ENCODE measurements at regions not wholly inside any gene's neighbourhood (a gene's known extent, or its start where the extent isn't known, plus 50 kb on each side); places are given as distances from the start of the nearest gene placed in this dataset.

DNA sequence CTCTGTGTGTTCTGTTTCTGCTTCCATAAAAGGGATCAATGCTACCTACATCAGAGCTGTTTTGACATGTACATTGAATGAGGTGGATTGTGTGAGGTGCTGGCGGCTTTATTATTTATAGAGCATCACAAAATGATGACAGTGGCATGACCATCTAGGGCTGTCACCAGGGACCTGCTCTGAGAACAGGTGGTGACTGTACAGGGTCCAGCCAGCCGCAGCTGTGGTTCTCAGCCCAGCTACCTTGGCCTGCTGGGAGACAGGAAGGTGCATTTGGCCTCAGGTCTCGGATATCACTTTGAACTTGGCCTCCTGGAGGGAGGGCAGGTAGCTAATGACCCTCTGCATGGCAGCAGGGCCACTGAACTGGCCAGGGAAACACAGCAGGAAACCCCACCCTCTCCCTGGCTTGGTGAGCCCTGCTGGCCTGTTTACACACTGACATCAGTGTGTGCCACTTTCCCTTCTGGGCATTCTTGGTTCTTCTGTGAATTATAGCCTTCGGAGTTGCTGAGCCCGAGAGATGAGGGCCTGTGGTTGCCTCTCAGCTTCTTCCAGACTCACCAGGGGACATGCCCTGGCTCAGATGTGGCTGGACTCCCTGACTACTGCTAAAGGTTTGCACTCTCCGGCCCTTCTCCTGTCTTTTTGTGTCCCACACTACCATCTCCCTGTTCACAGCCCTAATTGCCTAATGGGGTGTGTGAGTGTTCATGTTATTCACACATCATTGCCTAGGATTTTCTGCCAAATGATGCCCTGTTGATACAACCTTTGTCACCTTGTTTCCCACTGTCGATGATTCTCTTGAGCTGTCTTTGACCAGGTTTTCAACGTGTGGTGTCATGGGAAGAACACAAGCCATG is 109.2 kb upstream of the RAB12 start:
- Histone ChIP-seq H3K9me3 (ENCODE audit: control insufficient read depth, insufficient read depth, low read length) (no peaks in the 10 kb centered on the region), H3K36me3 (ENCODE audit: control insufficient read depth, insufficient read depth, low read length) (no peaks in the 10 kb centered on the region), H3K4me1 (ENCODE audit: control insufficient read depth, insufficient read depth, low read length) (peaks cover 3% of the 10 kb centered on the region; the same call in 1 of the 2 replicates), H3K4me3 (ENCODE audit: low read length) (no peak overlapping the region), H3K27me3 (ENCODE audit: control insufficient read depth, insufficient read depth, low read length) (no peaks in the 10 kb centered on the region), H3K27ac (ENCODE audit: low read length) (no peak overlapping the region)
- WGBS (ENCODE audit: insufficient coverage, insufficient read length), result no CpG with 5 or more reads among the region's 8 CpGs
- DNase-seq (ENCODE audit: low read depth, low spot score), result no peak

DNA sequence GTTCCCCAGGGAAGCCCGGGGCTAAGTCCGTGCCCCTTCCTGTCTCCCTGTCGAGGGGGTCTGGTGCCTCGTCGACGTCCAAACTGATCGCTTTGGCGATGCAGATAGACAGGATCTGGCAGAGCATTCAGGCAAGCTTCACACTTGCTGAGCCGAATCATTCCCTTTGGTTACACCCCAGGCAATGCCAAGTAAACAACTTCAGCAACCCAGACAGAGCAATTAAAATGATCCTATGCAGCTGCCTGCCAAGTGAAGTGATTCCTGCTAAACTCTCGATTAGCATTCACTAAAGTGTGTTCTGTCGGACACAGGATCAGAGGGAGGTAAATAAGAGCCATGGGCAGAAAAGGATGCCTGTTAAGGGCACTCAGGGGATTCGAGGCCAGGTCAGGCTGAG is 108.2 kb upstream of the RAB12 start:
- no CpG with 5 or more reads among the region's 12 CpGs for WGBS (ENCODE audit: insufficient coverage, insufficient read length)
- DNase-seq (ENCODE audit: low read depth, low spot score), result no peak

DNA sequence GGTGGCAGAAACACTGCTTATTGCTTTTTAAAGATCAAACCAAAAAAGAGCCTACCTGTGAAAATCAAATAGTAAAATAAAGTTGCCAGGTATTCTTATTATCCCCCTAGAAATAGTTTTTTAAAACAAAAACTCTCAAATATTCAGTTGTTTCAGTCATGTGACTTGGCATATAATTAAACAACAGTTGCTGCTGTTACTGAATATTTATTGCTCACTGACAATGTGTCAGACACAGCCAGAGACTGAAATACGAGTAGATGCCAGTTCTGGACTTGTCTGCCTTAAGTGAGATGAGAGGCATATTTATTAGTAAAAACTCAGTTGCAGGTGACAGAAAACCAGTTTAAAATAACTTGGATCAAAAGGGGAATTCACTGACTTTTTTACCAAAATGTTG is 106.0 kb upstream of the RAB12 start:
- Histone ChIP-seq H3K36me3 (ENCODE audit: control insufficient read depth, insufficient read depth, low read length) (no peaks in the 10 kb centered on the region), H3K4me3 (ENCODE audit: low read length) (no peak overlapping the region), H3K9me3 (ENCODE audit: control insufficient read depth, insufficient read depth, low read length) (no peaks in the 10 kb centered on the region), H3K27ac (ENCODE audit: low read length) (no peak overlapping the region), H3K4me1 (ENCODE audit: control insufficient read depth, insufficient read depth, low read length) (no peaks in the 10 kb centered on the region), H3K27me3 (ENCODE audit: control insufficient read depth, insufficient read depth, low read length) (no peaks in the 10 kb centered on the region)
- DNase-seq (ENCODE audit: low read depth, low spot score), result no peak
- WGBS (ENCODE audit: insufficient coverage, insufficient read length), result no CpG with 5 or more reads among the region's 1 CpG

More for the DNA sequence above, 108.2 kb upstream of the RAB12 start:
- peaks cover 2% of the 10 kb centered on the region; the same call in 1 of the 2 replicates for H3K4me1 ChIP-seq (ENCODE audit: control insufficient read depth, insufficient read depth, low read length)
- no peaks in the 10 kb centered on the region for H3K27me3 ChIP-seq (ENCODE audit: control insufficient read depth, insufficient read depth, low read length)
- H3K36me3 ChIP-seq (ENCODE audit: control insufficient read depth, insufficient read depth, low read length), result no peaks in the 10 kb centered on the region
- no peaks in the 10 kb centered on the region for H3K9me3 ChIP-seq (ENCODE audit: control insufficient read depth, insufficient read depth, low read length)
- H3K4me3 ChIP-seq (ENCODE audit: low read length), result no peak overlapping the region
- no peak overlapping the region for H3K27ac ChIP-seq (ENCODE audit: low read length)

DNA sequence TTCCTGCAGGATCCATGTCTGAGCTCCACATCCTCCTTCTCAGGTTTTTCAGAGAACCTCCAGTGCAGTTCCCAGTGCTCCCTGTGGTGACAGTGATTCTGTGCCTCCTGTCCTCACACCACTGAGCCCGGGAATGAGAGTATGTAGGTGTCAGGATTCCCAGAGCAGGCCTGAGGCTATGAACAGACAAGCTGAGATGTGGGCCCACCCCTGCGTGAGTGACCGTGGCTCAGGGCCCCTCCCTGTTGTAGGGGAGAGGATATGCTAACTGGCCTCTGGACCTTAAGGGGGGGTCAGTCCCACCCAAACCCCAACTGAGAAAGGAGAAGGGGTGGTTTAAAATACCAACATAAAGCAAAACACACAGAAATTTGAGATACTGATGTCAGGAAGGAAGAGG is 104.8 kb upstream of the RAB12 start:
- no peak for DNase-seq (ENCODE audit: low read depth, low spot score)
- H3K36me3 ChIP-seq (ENCODE audit: control insufficient read depth, insufficient read depth, low read length), result no peaks in the 10 kb centered on the region
- no peak overlapping the region for H3K4me3 ChIP-seq (ENCODE audit: low read length)
- no CpG with 5 or more reads among the region's 3 CpGs for WGBS (ENCODE audit: insufficient coverage, insufficient read length)
- no peaks in the 10 kb centered on the region for H3K27me3 ChIP-seq (ENCODE audit: control insufficient read depth, insufficient read depth, low read length)
- no peaks in the 10 kb centered on the region for H3K9me3 ChIP-seq (ENCODE audit: control insufficient read depth, insufficient read depth, low read length)
- H3K27ac ChIP-seq (ENCODE audit: low read length), result no peak overlapping the region
- no peaks in the 10 kb centered on the region for H3K4me1 ChIP-seq (ENCODE audit: control insufficient read depth, insufficient read depth, low read length)

DNA sequence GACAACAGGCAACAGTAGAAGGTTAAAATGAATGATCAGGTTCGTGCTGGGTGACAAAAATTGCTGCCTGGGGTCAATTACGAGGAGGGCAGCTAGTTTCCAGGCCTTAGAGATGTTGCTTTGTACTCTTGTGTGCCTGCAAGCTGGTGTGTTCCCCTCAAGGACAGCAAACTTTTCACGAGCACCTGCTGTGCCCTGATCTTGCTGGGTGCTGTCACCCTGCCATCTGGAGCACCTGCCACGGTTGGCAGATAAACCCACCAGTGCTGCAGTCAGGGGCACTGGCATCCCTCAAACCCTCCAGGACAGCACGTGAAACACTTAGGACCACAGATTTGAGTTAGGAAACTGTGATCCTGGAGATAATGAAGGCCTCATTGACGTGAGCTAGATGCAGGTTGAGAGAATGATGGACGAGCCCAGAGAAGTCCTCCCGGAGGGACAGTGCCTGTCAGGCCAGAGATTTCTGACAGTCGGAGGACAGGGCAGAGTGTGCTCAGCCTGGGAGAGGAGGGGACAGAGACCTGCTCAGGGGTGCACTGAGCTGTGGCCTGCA is 104.3 kb upstream of the RAB12 start:
- no peaks in the 10 kb centered on the region for H3K4me1 ChIP-seq (ENCODE audit: control insufficient read depth, insufficient read depth, low read length)
- no peak overlapping the region for H3K27ac ChIP-seq (ENCODE audit: low read length)
- H3K36me3 ChIP-seq (ENCODE audit: control insufficient read depth, insufficient read depth, low read length), result no peaks in the 10 kb centered on the region
- H3K9me3 ChIP-seq (ENCODE audit: control insufficient read depth, insufficient read depth, low read length), result no peaks in the 10 kb centered on the region
- no peak overlapping the region for H3K4me3 ChIP-seq (ENCODE audit: low read length)
- DNase-seq (ENCODE audit: low read depth, low spot score), result no peak
- WGBS (ENCODE audit: insufficient coverage, insufficient read length), result no CpG with 5 or more reads among the region's 9 CpGs
- no peaks in the 10 kb centered on the region for H3K27me3 ChIP-seq (ENCODE audit: control insufficient read depth, insufficient read depth, low read length)

DNA sequence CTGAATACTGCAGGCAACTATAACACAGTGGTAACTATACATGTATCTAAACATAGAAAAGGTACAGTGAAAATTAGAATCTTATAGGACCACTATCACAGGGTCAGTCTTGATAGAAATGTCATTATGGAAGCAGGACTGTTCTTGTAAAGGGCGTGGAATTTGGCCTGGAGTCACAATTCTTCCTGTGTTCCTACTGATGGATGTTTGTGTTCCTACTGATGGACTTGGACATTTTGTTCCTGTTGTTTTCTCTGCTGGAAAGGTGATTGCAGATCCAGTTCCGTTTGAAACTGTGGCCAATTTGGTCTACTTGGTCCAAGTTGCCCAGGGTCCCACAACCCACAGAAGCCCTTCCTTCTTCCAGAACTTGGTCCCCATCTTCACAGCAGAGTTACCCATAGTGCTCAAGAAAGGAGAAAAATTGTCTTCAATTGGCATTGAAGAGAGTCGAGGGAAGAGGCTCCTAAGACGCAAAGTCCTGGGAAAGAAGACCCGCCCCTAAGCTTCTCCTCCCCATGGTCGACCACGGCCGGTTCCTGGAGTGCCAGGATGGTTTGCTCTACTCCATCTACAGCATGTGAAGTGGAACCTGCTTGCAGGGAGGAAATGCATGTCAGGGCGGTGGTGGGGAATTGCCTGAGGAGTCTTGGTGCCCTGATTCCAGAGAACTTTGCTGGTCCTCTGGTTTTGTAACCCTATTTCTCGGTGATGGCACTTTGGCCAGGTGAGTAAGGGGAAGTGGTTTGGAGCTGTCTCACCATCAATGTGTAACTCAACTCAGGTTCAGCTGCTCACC is 102.8 kb upstream of the RAB12 start:
- H3K36me3 ChIP-seq (ENCODE audit: control insufficient read depth, insufficient read depth, low read length), result no peaks in the 10 kb centered on the region
- no CpG with 5 or more reads among the region's 10 CpGs for WGBS (ENCODE audit: insufficient coverage, insufficient read length)
- no peak overlapping the region for H3K27ac ChIP-seq (ENCODE audit: low read length)
- no peaks in the 10 kb centered on the region for H3K9me3 ChIP-seq (ENCODE audit: control insufficient read depth, insufficient read depth, low read length)
- no peak for DNase-seq (ENCODE audit: low read depth, low spot score)
- H3K4me3 ChIP-seq (ENCODE audit: low read length), result no peak overlapping the region
- H3K4me1 ChIP-seq (ENCODE audit: control insufficient read depth, insufficient read depth, low read length), result no peaks in the 10 kb centered on the region
- no peaks in the 10 kb centered on the region for H3K27me3 ChIP-seq (ENCODE audit: control insufficient read depth, insufficient read depth, low read length)

DNA sequence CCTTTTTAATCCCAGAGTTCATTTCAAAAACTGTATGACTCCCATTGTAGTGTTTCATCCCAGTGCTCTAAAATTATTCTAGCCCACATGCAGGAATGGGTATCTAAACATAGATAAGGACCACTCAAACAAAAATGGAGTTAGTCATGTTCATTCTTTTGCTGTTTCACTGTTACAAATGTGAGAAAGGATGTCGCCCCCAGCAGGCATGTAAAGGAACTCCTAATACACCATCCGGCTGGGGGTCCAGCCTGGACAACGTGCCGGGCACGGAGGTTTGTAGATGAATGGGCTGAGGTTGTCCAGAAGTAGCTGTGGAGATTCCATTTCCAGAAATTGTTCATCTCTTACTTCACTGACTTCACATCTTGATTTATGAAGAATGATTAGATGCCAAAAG is 101.9 kb upstream of the RAB12 start:
- DNase-seq (ENCODE audit: low read depth, low spot score), result no peak
- no peaks in the 10 kb centered on the region for H3K36me3 ChIP-seq (ENCODE audit: control insufficient read depth, insufficient read depth, low read length)
- H3K27ac ChIP-seq (ENCODE audit: low read length), result no peak overlapping the region
- no peaks in the 10 kb centered on the region for H3K27me3 ChIP-seq (ENCODE audit: control insufficient read depth, insufficient read depth, low read length)
- no CpG with 5 or more reads among the region's 5 CpGs for WGBS (ENCODE audit: insufficient coverage, insufficient read length)
- no peak overlapping the region for H3K4me3 ChIP-seq (ENCODE audit: low read length)
- H3K4me1 ChIP-seq (ENCODE audit: control insufficient read depth, insufficient read depth, low read length), result no peaks in the 10 kb centered on the region
- no peaks in the 10 kb centered on the region for H3K9me3 ChIP-seq (ENCODE audit: control insufficient read depth, insufficient read depth, low read length)

DNA sequence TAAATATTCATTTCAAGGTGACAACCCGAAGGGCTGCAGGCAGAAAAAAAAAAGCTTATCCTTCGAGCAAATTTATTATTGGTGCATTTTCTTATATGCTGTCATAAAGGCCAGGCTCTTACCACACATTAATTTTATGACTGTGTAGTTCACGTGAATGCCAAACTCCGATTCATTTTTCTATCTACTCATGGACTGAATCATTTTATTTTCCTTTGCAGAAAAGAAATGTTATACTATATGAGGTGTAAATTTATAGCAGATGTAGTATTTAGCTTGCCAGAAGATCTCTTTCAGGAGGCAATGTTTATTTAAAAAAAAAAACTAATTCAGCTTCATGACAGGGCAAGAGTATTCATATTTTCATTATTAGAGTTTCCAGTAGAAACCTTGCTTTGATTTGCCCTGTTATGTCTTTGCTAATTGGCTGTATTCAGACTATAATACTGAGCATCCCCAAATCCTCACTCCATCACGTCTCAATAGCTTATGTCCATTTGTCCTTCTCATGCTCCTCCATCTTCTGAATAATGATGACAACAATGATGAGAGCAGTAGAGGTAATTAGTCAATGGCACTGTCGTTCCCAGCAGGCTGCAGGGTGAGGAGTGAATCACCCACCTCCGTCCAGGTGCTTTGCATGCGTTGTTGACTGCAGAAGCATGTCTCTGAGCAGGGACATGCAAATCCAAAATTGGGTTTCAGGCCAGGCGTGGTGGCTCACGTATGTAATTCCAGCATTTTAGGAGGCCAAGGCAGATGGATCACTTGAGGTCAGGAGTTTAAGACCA is 101.1 kb upstream of the RAB12 start:
- H3K27me3 ChIP-seq (ENCODE audit: control insufficient read depth, insufficient read depth, low read length), result no peaks in the 10 kb centered on the region
- no peaks in the 10 kb centered on the region for H3K4me1 ChIP-seq (ENCODE audit: control insufficient read depth, insufficient read depth, low read length)
- H3K9me3 ChIP-seq (ENCODE audit: control insufficient read depth, insufficient read depth, low read length), result no peaks in the 10 kb centered on the region
- WGBS (ENCODE audit: insufficient coverage, insufficient read length), result no CpG with 5 or more reads among the region's 10 CpGs
- no peaks in the 10 kb centered on the region for H3K36me3 ChIP-seq (ENCODE audit: control insufficient read depth, insufficient read depth, low read length)
- no peak overlapping the region for H3K27ac ChIP-seq (ENCODE audit: low read length)
- no peak for DNase-seq (ENCODE audit: low read depth, low spot score)
- no peak overlapping the region for H3K4me3 ChIP-seq (ENCODE audit: low read length)

DNA sequence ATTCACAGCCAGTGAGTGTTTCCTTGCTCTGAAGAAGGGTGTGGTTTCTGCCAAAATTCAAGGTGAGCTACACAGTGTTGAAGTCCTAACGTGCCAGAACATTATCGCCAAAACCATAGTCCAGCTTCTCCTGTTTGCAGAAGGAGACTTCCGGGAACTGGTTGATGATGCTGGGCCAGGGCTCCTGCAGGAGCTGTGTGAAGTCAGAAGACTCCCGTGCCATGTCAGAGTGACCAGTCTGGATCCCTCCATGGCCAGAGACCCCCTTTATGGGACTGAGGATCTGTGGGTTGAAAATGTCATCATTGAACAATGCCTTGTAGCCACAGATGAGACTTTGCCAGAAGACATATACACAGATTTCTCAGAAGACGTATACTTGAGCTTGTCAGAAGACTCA is 96.0 kb upstream of the RAB12 start:
- no peak overlapping the region for H3K27ac ChIP-seq (ENCODE audit: low read length)
- H3K9me3 ChIP-seq (ENCODE audit: control insufficient read depth, insufficient read depth, low read length), result no peaks in the 10 kb centered on the region
- H3K4me1 ChIP-seq (ENCODE audit: control insufficient read depth, insufficient read depth, low read length), result no peaks in the 10 kb centered on the region
- no peak for DNase-seq (ENCODE audit: low read depth, low spot score)
- WGBS (ENCODE audit: insufficient coverage, insufficient read length), result no CpG with 5 or more reads among the region's 5 CpGs
- no peak overlapping the region for H3K4me3 ChIP-seq (ENCODE audit: low read length)
- no peaks in the 10 kb centered on the region for H3K27me3 ChIP-seq (ENCODE audit: control insufficient read depth, insufficient read depth, low read length)
- H3K36me3 ChIP-seq (ENCODE audit: control insufficient read depth, insufficient read depth, low read length), result no peaks in the 10 kb centered on the region

DNA sequence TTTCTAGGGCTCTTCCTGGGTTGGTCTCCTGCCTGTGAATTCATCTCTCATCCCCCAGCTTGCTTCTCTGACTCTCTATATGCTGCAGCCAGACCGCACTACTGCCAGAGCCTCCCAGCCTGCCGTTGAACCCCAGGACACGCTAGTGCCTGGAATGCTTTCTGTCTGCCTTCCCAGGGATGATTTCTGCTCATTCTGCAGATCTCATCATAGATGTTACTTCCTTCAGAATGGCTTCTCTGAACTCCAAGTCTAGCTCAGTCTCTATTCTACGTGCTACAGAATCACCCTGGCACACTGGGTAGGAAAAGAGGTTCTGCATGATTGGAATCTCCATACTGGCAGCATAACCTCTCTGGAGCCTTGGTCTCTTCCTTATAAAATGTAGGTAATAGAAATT is 94.8 kb upstream of the RAB12 start:
- H3K27ac ChIP-seq (ENCODE audit: low read length), result no peak overlapping the region
- no CpG with 5 or more reads among the region's 4 CpGs for WGBS (ENCODE audit: insufficient coverage, insufficient read length)
- H3K4me1 ChIP-seq (ENCODE audit: control insufficient read depth, insufficient read depth, low read length), result no peaks in the 10 kb centered on the region
- H3K27me3 ChIP-seq (ENCODE audit: control insufficient read depth, insufficient read depth, low read length), result no peaks in the 10 kb centered on the region
- no peaks in the 10 kb centered on the region for H3K36me3 ChIP-seq (ENCODE audit: control insufficient read depth, insufficient read depth, low read length)
- no peak overlapping the region for H3K4me3 ChIP-seq (ENCODE audit: low read length)
- H3K9me3 ChIP-seq (ENCODE audit: control insufficient read depth, insufficient read depth, low read length), result no peaks in the 10 kb centered on the region
- no peak for DNase-seq (ENCODE audit: low read depth, low spot score)
